ENCODE measurements at regions not wholly inside any gene's neighbourhood (a gene's known extent, or its start where the extent isn't known, plus 50 kb on each side); places are given as distances from the start of the nearest gene placed in this dataset.
"Not testable (repeated sequence)": the region's sequence is repeated elsewhere in the genome, so short reads cannot be mapped to it uniquely, and the experiment has no call there.

GRCh38 chrX:39226251-39226650 is 425.0 kb downstream of the MID1IP1 start:
- no peak for DNase-seq (ENCODE audit: low spot score)

DNA sequence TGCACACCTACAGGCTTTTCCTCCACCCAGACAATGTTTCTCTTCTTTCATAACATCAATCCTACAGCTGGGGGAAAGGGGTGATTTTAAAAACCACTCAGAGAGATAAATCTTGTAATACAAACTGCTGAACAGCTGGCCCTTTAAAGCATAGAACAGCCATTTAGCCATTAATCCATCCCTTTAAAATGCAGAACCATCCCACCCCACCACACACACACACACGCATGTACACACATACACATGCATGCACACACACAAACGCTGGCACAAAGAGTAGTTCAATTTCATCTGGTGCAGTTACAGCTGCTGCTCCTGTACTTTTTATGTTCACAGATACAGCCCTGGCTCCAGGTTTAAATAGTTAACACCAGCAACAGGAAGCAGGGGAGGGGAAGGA is 426.1 kb downstream of the MID1IP1 start:
- no peak for DNase-seq (ENCODE audit: low spot score)

DNA sequence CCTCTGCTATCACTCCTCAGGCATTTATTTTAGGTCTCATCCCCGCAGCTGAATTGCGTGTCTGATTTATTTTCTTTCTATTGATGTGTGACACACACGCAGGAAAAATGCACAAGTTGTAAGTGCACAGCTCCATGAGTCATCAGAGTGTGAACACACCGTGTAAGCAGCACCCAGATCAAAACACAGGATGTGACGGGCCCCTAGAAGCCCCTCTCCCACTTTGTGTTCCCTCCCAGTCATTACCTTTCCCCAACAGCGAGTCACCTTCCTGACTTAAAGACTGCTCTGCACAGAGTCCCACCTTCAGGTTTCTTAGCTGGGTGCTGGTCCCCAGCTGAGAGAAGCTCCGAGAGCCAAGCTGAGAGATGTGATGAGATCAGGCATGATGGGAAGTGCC is 436.7 kb downstream of the MID1IP1 start:
- no peak for DNase-seq (ENCODE audit: low spot score)

DNA sequence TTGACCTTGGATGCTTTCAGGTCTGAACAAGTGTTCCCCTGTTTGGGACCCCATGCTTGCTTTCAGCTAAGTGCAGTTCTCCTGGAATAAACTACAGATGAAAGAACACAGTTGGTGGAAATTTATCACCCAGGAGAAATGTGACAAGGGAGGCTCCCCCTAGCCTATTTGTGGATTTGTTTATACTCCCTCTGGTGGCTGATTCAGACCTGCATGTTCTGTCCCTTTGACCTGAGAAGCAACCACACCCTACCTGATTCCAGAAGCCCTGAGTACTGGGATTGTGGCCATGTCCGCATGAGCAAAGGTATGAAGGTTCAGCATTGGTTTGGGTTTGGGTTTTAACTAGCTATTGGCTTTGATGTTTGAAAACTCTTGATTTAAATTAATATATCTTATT is 440.9 kb downstream of the MID1IP1 start:
- DNase-seq (ENCODE audit: low spot score), result peak; percentile 29

DNA sequence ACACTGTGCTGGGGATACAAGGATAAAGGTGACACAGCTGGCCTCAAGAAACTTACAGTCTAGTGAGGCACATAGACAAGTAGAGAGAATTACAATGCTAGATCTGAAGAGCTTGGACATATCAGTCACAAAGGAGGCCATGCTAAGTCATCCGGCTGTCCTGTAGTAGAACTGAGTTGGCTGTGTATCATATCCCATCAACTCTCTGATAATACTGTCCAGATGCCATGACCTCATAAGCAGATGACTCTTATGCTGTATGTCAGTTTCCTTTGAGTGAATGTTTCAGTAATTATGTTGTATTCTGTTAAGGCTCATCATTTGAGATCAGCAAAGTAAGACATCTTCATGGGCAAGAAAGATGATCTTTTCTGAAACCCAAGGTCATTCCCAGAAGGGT is 442.9 kb downstream of the MID1IP1 start:
- DNase-seq (ENCODE audit: low spot score), result no peak

GRCh38 chrX:39245024-39245423 is 443.8 kb downstream of the MID1IP1 start:
- no peak for DNase-seq (ENCODE audit: low spot score)

- peak; percentile 74 for DNase-seq (ENCODE audit: low spot score)
These were observed 446.3 kb downstream of the MID1IP1 start for GRCh38 chrX:39247536-39247935.

GRCh38 chrX:39248330-39248729 is 447.1 kb downstream of the MID1IP1 start:
- DNase-seq (ENCODE audit: low spot score), result no peak

DNA sequence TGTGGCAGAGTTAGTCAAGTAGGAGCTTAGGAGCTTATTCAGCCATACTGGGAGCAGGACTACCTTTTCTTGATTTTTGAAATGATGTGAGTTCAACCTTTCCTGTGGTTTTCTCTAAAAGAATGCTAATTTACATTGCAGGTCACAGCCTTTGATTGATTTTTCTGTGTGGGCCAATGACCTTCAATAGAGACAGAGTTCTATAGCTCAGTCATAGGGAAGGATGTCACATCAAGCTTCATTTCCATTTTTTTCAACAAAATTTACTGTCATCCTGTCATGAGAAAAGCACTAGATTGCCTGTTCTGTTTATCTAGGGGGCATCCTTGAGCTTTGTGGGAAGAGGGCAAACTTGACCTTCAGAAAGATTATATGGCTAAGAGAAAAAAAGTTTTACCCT is 448.7 kb downstream of the MID1IP1 start:
- no peak for DNase-seq (ENCODE audit: low spot score)

DNA sequence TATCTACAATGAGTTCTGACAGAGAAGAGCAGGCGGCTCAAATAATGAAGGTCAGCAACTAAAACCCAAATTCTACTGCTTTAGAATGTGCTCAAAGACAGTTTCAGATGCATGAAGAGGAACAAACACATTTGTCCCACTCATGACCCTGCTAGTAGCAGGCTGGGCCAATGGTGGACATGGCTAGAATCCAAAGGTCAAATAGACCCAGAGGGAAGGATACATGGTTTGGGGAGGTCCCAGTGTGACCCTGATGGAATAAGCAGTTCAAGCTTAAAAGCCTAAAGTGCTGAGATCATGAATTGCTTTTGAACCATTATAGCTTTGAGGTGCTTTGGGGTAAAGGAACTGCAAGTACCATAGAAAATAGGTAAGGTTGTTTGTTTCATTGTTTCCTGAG is 450.7 kb downstream of the MID1IP1 start:
- no peak for DNase-seq (ENCODE audit: low spot score)

DNA sequence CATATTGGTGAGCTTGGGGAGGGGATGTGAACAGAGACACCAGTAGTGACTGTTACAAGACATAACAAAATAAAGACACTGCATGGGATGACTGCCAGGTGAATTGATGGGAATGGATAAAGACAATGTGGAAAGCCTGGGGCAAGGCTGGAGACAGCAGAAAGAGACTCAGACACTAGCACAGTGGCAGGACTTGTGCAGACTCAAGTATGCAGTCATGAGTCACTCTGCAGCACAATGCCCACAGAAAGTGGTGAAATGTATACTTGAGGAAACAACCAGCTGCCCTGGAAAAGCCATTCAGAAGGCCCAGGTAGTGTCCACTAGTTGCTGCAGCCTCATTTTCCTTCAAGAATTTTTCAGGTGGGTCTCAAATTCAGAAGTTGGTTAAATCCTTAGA is 452.3 kb downstream of the MID1IP1 start:
- DNase-seq (ENCODE audit: low spot score), result no peak

DNA sequence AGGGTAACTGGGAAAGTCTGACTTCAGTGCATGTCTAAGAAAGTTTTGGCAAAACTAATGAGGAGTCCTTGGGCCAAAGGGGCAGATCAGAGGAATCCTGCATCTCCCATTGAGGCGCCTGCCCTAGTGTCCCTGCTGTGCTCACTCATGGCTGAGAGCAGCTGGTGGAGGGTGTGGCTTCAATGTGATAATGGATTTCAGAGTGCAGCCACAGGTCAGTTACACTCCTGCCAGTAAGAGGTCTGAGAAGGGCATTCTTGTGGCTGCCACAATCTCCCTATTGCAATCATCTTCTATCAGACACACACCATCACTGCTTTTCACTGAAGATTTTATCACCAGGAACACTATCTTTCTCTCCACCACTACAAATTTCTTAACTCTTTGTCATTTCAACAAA is 457.1 kb downstream of the MID1IP1 start:
- no peak for DNase-seq (ENCODE audit: low spot score)

DNA sequence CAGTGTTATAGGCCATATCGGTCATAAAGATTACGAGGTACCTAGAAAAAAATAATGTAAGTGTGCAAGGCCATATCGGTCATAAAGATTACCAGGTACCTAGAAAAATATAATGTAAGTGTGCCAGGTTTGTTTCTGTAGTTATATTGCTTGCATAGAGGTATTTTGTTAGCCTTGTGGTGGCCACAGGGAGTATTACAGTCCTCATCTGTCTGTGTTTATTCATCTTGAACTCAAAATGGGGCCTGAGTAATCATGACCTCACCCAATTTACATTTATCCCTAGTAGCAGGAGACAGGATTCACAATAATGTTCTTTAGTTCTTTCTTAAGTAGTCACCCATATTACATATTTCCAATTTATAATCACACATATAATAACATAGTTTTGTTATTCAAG is 459.7 kb downstream of the MID1IP1 start:
- DNase-seq (ENCODE audit: low spot score), result no peak

DNA sequence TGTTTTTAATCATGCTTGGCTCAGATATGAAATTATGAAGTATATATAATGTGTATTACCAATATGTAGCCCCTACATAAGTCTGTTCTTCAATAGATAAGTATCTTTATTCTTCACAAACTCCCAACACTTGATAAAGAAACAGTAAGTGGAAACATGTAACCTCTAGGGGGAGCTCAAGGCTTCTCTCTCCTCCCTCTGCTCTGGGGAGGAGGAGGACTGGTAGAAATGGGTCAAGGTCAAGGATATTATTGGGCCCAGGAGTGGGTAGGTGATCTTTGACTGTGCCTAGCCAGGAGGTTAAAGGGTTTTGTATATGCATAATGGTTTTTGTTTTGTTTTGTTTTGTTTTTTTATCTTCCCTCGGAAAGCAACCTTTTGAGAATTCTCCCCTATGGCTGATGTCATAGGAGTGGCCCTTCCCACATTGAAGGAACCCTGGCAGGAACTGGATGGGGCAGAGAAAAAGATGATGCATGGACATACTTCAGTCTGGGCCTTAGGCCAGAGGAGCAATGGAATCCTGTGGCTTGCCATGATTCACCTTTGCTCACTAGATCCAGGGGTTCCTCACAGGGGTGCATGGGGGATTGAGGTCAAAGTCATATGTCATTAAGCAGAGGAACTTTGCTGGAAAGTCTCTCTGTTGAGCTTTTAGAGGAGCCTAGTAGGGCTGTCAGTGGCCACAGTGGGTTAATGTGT is 460.3 kb downstream of the MID1IP1 start:
- peak; percentile 51 for DNase-seq (ENCODE audit: low spot score)

DNA sequence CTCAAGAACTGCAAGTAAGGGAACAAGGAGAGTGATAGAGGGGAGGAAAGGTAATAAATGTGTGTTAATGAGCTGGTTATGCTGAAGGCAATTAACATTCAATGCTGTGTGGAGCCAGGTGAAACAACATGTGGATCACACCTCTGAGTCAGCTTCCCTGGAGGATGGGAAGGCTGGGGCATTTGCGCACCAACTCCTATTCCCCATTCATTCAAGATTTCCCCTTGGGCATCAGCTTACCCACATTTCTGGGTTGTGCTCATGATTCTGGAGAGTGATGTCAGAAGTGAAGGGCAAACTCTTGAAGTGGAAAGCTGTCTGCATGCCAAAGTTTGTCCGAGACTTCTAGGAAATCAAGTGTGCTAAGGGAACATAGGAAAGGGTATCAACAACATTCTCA is 461.4 kb downstream of the MID1IP1 start:
- DNase-seq (ENCODE audit: low spot score), result no peak

- DNase-seq (ENCODE audit: low spot score), result no peak
These were observed 462.8 kb downstream of the MID1IP1 start for GRCh38 chrX:39264023-39264422.

DNA sequence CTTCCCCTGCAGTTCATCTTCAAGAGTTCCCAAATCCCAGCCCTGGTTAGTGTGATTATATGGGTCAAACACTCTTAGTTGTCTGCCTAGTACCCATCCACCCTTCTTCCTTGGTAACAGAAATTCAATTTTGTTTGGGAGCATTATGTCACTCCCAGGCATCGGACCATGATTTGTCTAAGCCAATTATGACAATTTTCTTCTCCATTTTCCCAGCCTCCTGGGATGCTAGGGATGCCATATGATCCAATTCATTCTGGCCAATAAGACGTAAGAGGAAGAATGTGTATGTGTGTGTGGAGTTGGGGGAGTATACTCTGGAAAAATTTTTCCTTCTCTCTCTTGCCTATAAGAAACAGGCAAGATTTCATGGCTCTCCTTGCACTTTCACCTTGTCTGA is 465.9 kb downstream of the MID1IP1 start:
- no peak for DNase-seq (ENCODE audit: low spot score)

DNA sequence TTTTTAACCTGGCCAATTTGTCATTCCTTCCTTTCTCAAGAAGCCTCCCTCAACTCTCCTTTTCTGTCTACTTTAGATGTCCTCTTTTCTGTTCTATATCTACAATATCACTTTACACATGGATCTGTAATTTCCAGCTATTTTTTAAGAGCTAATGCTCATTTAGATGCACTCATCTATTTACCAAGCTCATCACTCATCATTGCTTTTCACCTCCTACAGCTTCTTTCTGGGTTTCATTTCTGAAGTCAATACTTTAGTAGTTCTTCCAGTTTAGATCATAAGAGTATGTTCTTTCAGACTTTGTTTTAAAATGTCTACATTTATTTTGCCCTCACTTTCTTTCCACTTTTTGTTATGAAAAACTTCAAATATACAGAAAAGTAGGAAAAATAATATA is 466.9 kb downstream of the MID1IP1 start:
- DNase-seq (ENCODE audit: low spot score), result no peak

- DNase-seq (ENCODE audit: low spot score), result no peak
These were observed 474.3 kb downstream of the MID1IP1 start for GRCh38 chrX:39275500-39276068.

DNA sequence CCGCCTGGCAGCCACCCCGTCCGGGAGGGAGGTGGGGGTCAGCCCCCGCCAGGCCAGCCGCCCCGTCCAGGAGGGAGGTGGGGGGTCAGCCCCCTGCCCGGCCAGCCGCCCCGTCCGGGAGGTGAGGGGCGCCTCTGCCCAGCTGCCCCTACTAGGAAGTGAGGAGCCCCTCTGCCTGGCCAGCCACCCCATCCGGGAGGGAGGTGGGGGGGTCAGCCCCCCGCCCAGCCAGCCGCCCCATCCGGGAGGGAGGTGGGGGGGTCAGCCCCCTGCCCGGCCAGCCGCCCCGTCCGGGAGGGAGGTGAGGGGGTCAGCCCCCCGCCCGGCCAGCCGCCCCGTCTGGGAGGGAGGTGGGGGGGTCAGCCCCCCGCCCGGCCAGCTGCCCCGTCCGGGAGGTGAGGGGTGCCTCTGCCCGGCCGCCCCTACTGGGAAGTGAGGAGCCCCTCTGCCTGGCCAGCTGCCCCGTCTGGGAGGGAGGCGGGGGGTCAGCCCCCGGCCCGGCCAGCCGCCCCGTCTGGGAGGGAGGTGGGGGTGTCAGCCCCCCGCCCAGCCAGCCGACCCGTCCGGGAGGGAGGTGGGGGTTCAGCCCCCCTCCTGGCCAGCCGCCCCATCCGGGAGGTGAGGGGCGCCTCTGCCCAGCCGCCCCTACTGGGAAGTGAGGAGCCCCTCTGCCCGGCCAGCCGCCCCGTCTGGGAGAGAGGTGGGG is 476.6 kb downstream of the MID1IP1 start:
- not testable (repeated sequence) for DNase-seq (ENCODE audit: low spot score)

GRCh38 chrX:39283239-39283638 is 482.0 kb downstream of the MID1IP1 start:
- no peak for DNase-seq (ENCODE audit: low spot score)

- no peak for DNase-seq (ENCODE audit: low spot score)
These were observed 487.3 kb downstream of the MID1IP1 start for GRCh38 chrX:39288592-39288991.

- DNase-seq (ENCODE audit: low spot score), result no peak
These were observed 488.6 kb downstream of the MID1IP1 start for GRCh38 chrX:39289827-39290226.

DNA sequence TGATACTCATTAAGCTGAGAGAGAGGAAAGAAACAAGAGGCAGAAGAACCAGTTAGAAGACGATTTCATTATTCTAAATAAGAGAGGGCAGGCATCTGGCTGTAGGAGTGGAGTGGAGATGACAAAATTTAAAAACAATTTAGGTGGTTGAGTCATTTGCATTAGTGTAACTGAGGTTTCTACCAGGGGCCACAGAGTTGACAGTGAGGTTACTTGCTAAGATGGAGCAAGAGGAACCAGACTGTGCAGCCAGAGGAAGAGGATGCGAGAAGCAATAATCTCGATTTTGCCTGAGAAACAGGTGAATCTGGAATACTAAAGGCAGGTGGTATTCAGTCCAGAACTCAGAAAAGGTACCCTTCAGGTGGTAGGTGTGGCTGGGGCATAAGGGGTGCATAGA is 491.9 kb downstream of the MID1IP1 start:
- no peak for DNase-seq (ENCODE audit: low spot score)
